GM23338 (cell line): ENCODE measurements at regions not wholly inside any gene's neighbourhood (a gene's known extent, or its start where the extent isn't known, plus 50 kb on each side); places are given as distances from the start of the nearest gene placed in this dataset.
A peak's percentile ranks its signal among the peaks of the same experiment; 100 is the strongest.

Experiments
- ATAC-seq: fragments of 200-7000 bp; cut with Tn5 transposase; 3 replicates; pipeline ENCODE4 v1.9.1; 2020
- DNase-seq: peaks from one replicate; pipeline ENCODE4 v3.0.0-alpha.2; 2015; ENCODE audit warnings: low spot score
- H2AFZ ChIP-seq: fragments of 200-600 bp; sonication (generic); 2 replicates; pipeline ENCODE4 v1.8.0; 2016; ENCODE audit warnings: antibody characterized with exemption, mild to moderate bottlenecking, moderate library complexity
- H3F3A ChIP-seq: fragments of 200-600 bp; sonication (generic); replicated peaks from 2 replicates; pipeline ENCODE4 v1.8.0; 2017; ENCODE audit warnings: antibody characterized with exemption, mixed run types, low read depth
- H3K27ac ChIP-seq: fragments of 200-600 bp; sonication (generic); 2 replicates; pipeline ENCODE4 v1.6.1; 2016; ENCODE audit warnings: low read depth
- H3K27me3 ChIP-seq: fragments of 200-600 bp; sonication (generic); 2 replicates; pipeline ENCODE4 v1.8.0; 2016; ENCODE audit warnings: mild to moderate bottlenecking, mixed run types, moderate library complexity; ENCODE audit not compliant: insufficient read depth
- H3K36me3 ChIP-seq: fragments of 200-600 bp; sonication (generic); 2 replicates; pipeline ENCODE4 v1.8.0; 2016; ENCODE audit warnings: mild to moderate bottlenecking; ENCODE audit not compliant: insufficient read depth
- H3K4me1 ChIP-seq: fragments of 200-600 bp; sonication (generic); 2 replicates; pipeline ENCODE4 v1.8.0; 2016; ENCODE audit warnings: mild to moderate bottlenecking, moderate library complexity; ENCODE audit not compliant: insufficient read depth
- H3K4me2 ChIP-seq: fragments of 200-600 bp; sonication (generic); 2 replicates; pipeline ENCODE4 v1.7.1; 2017; ENCODE audit warnings: mixed run types
- H3K4me3 ChIP-seq: fragments of 200-600 bp; sonication (generic); 2 replicates; pipeline ENCODE4 v1.6.1; 2016; ENCODE audit warnings: mixed run types
- H3K79me2 ChIP-seq: fragments of 200-600 bp; sonication (generic); replicated peaks from 2 replicates; pipeline ENCODE4 v1.8.0; 2017; ENCODE audit warnings: mild to moderate bottlenecking; ENCODE audit not compliant: insufficient read depth
- H3K9me2 ChIP-seq: fragments of 200-600 bp; sonication (generic); 2 replicates; pipeline ENCODE4 v1.8.0; 2017; ENCODE audit not compliant: insufficient read depth
- H4K20me1 ChIP-seq: fragments of 200-600 bp; sonication (generic); replicated peaks from 2 replicates; pipeline ENCODE4 v1.8.0; 2017; ENCODE audit warnings: mild to moderate bottlenecking; ENCODE audit not compliant: insufficient read depth
- H3K27ac Mint-ChIP-seq: 2 replicates; pipeline ENCODE4 v1.8.0; 2020; ENCODE audit warnings: inconsistent platforms, mild to moderate bottlenecking, moderate library complexity, mixed read lengths
- H3K27me3 Mint-ChIP-seq: 3 replicates; pipeline ENCODE4 v1.8.0; 2022; ENCODE audit warnings: low read depth, mild to moderate bottlenecking, moderate library complexity, mixed read lengths, inconsistent platforms; ENCODE audit not compliant: insufficient read depth, poor library complexity
- H3K36me3 Mint-ChIP-seq: 3 replicates; pipeline ENCODE4 v1.8.0; 2021; ENCODE audit warnings: low read depth, mild to moderate bottlenecking, inconsistent platforms, moderate library complexity, mixed read lengths
- H3K4me1 Mint-ChIP-seq: 3 replicates; pipeline ENCODE4 v1.8.0; 2020; ENCODE audit warnings: mild to moderate bottlenecking, inconsistent platforms, mixed read lengths
- H3K4me3 Mint-ChIP-seq: 3 replicates; pipeline ENCODE4 v1.8.0; 2021; ENCODE audit warnings: moderate library complexity, mild to moderate bottlenecking, inconsistent platforms, mixed read lengths
- H3K9me3 Mint-ChIP-seq: 3 replicates; pipeline ENCODE4 v1.8.0; 2020; ENCODE audit warnings: moderate library complexity, mild to moderate bottlenecking, inconsistent platforms, mixed read lengths
- CREB1 ChIP-seq: fragments of 250-450 bp; sonication (Bioruptor Pico); IDR thresholded peaks from 2 replicates; pipeline ENCODE4 v1.5.0; 2020; ENCODE audit warnings: low read depth, mild to moderate bottlenecking, moderate library complexity
- JUNB ChIP-seq: IDR thresholded peaks from one replicate; pipeline ENCODE4 v1.6.1; 2016; ENCODE audit warnings: antibody characterized with exemption; ENCODE audit not compliant: unreplicated experiment
- NANOG ChIP-seq: IDR thresholded peaks from 2 replicates; pipeline ENCODE4 v1.6.1; 2016; ENCODE audit warnings: antibody characterized with exemption, borderline replicate concordance
- POLR2AphosphoS5 ChIP-seq: IDR thresholded peaks from 2 replicates; pipeline ENCODE4 v1.6.1; 2016; ENCODE audit warnings: antibody characterized with exemption, low read depth
- STAT1 ChIP-seq: IDR thresholded peaks from one replicate; pipeline ENCODE4 v1.6.1; 2016; ENCODE audit warnings: antibody characterized with exemption; ENCODE audit not compliant: unreplicated experiment
- ZNF462 ChIP-seq: fragments of 250-450 bp; sonication (Bioruptor Pico); IDR thresholded peaks from 2 replicates; pipeline ENCODE4 v1.5.0; 2020; ENCODE audit warnings: mild to moderate bottlenecking, moderate library complexity
- TF ChIP-seq, protein P1 (sequence below): IDR thresholded peaks from 2 replicates; pipeline ENCODE4 v1.6.1; 2016; ENCODE audit warnings: antibody characterized with exemption

GRCh38 chr3:177932750-177933660 lies 603.2 kb upstream of the KCNMB2 start (continued):
- TF ChIP-seq STAT1 (no peak), ZNF462 (CRISPR knock-in tag) (no peak), POLR2AphosphoS5 (no peak), JUNB (no peak), CREB1 (no peak)

- no peak for ATAC-seq
- 0 out of 2 replicates have a peak, but pooled peaks cover 3% of the 10 kb centered on the region for H3K9me2 ChIP-seq
- no peaks in the 10 kb centered on the region for H3K36me3 Mint-ChIP-seq
- TF ChIP-seq, protein P1, sequence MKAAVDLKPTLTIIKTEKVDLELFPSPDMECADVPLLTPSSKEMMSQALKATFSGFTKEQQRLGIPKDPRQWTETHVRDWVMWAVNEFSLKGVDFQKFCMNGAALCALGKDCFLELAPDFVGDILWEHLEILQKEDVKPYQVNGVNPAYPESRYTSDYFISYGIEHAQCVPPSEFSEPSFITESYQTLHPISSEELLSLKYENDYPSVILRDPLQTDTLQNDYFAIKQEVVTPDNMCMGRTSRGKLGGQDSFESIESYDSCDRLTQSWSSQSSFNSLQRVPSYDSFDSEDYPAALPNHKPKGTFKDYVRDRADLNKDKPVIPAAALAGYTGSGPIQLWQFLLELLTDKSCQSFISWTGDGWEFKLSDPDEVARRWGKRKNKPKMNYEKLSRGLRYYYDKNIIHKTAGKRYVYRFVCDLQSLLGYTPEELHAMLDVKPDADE: no peak
- TF ChIP-seq NANOG: no peak
These were observed 602.0 kb upstream of the KCNMB2 start for GRCh38 chr3:177934001-177934891.

More at GRCh38 chr3:177934001-177934891, 602.0 kb upstream of the KCNMB2 start:
- Mint-ChIP-seq H3K27me3 (peaks cover 3% of the 10 kb centered on the region), H3K4me3 (no peak overlapping the region), H3K4me1 (peaks cover 7% of the 10 kb centered on the region; the same call in 2 of the 3 replicates), H3K27ac (no peak overlapping the region), H3K9me3 (no peaks in the 10 kb centered on the region)
- Histone ChIP-seq H3K4me2 (no peak overlapping the region), H4K20me1 (no peaks in the 10 kb centered on the region), H3F3A (no peaks in the 10 kb centered on the region), H3K36me3 (no peaks in the 10 kb centered on the region), H3K4me3 (no peak overlapping the region), H3K79me2 (no peaks in the 10 kb centered on the region), H2AFZ (no peak overlapping the region), H3K27me3 (no peaks in the 10 kb centered on the region), H3K4me1 (no peaks in the 10 kb centered on the region), H3K27ac (no peak overlapping the region)
- peak; percentile 6 for DNase-seq
